Loucy (cell line): ENCODE measurements at regions not wholly inside any gene's neighbourhood (a gene's known extent, or its start where the extent isn't known, plus 50 kb on each side); places are given as distances from the start of the nearest gene placed in this dataset.

Source experiments
- H2AFZ ChIP-seq: fragments of 200-600 bp; sonication (generic); 2 replicates; pipeline ENCODE4 v1.6.0; 2016; ENCODE audit warnings: antibody characterized with exemption, mild to moderate bottlenecking, low read length, moderate library complexity
- H3F3A ChIP-seq: fragments of 200-600 bp; 2 replicates; pipeline ENCODE4 v1.6.0; 2016; ENCODE audit warnings: antibody characterized with exemption, low read depth, mild to moderate bottlenecking
- H3K27me3 ChIP-seq: fragments of 200-600 bp; sonication (generic); 2 replicates; pipeline ENCODE4 v1.6.1; 2014; ENCODE audit warnings: low read length, mild to moderate bottlenecking; ENCODE audit not compliant: insufficient read depth, poor library complexity, severe bottlenecking
- H3K36me3 ChIP-seq: fragments of 200-600 bp; sonication (generic); 2 replicates; pipeline ENCODE4 v1.6.1; 2016; ENCODE audit warnings: low read length; ENCODE audit not compliant: insufficient read depth
- H3K4me1 ChIP-seq: fragments of 200-600 bp; sonication (generic); 2 replicates; pipeline ENCODE4 v1.5.1; 2014; ENCODE audit warnings: low read length, mild to moderate bottlenecking; ENCODE audit not compliant: insufficient read depth, poor library complexity, severe bottlenecking
- H3K4me2 ChIP-seq: fragments of 200-600 bp; sonication (generic); 2 replicates; pipeline ENCODE4 v1.6.0; 2014; ENCODE audit warnings: antibody characterized with exemption, low read length, low read depth, mild to moderate bottlenecking; ENCODE audit not compliant: poor library complexity, severe bottlenecking
- H3K4me3 ChIP-seq: fragments of 200-600 bp; sonication (generic); 2 replicates; pipeline ENCODE4 v1.5.1; 2014; ENCODE audit warnings: low read length, mild to moderate bottlenecking, mixed read lengths; ENCODE audit not compliant: poor library complexity, severe bottlenecking
- H3K79me2 ChIP-seq: fragments of 200-600 bp; sonication (generic); 2 replicates; pipeline ENCODE4 v1.6.1; 2014; ENCODE audit warnings: low read length; ENCODE audit not compliant: insufficient read depth
- H3K9ac ChIP-seq: fragments of 200-600 bp; sonication (generic); 2 replicates; pipeline ENCODE4 v1.6.0; 2014; ENCODE audit warnings: mild to moderate bottlenecking, low read depth, low read length, moderate library complexity; ENCODE audit not compliant: poor library complexity, severe bottlenecking
- H3K9me2 ChIP-seq: fragments of 200-600 bp; sonication (generic); replicated peaks from 2 replicates; pipeline ENCODE4 v1.6.1; 2016; ENCODE audit warnings: low read depth, low read length, mixed read lengths
- H3K9me3 ChIP-seq: fragments of 200-600 bp; sonication (generic); 2 replicates; pipeline ENCODE4 v1.6.1; 2014; ENCODE audit warnings: mild to moderate bottlenecking, antibody characterized with exemption, low read length, low read depth; ENCODE audit not compliant: insufficient read depth
- H4K20me1 ChIP-seq: fragments of 200-600 bp; sonication (generic); 2 replicates; pipeline ENCODE4 v1.6.0; 2014; ENCODE audit warnings: antibody characterized with exemption, low read length, mild to moderate bottlenecking; ENCODE audit not compliant: insufficient read depth, poor library complexity, severe bottlenecking
- EZH2phosphoT487 ChIP-seq: fragments of 200-600 bp; IDR thresholded peaks from 2 replicates; pipeline ENCODE4 v1.6.1; 2018; ENCODE audit warnings: antibody characterized with exemption, mild to moderate bottlenecking, moderate library complexity, borderline replicate concordance
- TF ChIP-seq, protein P1 (sequence below): fragments of 200-600 bp; sonication (generic); conservative IDR thresholded peaks from 2 replicates; pipeline ENCODE4 v1.5.1; 2014; ENCODE audit warnings: mild to moderate bottlenecking, antibody characterized with exemption, low read length

- Histone ChIP-seq H3K9me3 (no peaks in the 10 kb centered on the region), H3K4me2 (no peak overlapping the region), H2AFZ (no peak overlapping the region), H3K27me3 (no peaks in the 10 kb centered on the region), H3K9ac (no peak overlapping the region), H4K20me1 (no peaks in the 10 kb centered on the region), H3F3A (0 out of 2 replicates have a peak, but pooled peaks cover 5% of the 10 kb centered on the region), H3K9me2 (no peaks in the 10 kb centered on the region), H3K4me3 (no peak overlapping the region), H3K36me3 (no peaks in the 10 kb centered on the region), H3K4me1 (peaks cover 25% of the 10 kb centered on the region), H3K79me2 (no peaks in the 10 kb centered on the region)
- no peak for TF ChIP-seq EZH2phosphoT487
- TF ChIP-seq, protein P1, sequence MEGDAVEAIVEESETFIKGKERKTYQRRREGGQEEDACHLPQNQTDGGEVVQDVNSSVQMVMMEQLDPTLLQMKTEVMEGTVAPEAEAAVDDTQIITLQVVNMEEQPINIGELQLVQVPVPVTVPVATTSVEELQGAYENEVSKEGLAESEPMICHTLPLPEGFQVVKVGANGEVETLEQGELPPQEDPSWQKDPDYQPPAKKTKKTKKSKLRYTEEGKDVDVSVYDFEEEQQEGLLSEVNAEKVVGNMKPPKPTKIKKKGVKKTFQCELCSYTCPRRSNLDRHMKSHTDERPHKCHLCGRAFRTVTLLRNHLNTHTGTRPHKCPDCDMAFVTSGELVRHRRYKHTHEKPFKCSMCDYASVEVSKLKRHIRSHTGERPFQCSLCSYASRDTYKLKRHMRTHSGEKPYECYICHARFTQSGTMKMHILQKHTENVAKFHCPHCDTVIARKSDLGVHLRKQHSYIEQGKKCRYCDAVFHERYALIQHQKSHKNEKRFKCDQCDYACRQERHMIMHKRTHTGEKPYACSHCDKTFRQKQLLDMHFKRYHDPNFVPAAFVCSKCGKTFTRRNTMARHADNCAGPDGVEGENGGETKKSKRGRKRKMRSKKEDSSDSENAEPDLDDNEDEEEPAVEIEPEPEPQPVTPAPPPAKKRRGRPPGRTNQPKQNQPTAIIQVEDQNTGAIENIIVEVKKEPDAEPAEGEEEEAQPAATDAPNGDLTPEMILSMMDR = no peak
These were observed 141.1 kb downstream of the PHETA1 start for GRCh38 chr12:111227476-111228420.

DNA sequence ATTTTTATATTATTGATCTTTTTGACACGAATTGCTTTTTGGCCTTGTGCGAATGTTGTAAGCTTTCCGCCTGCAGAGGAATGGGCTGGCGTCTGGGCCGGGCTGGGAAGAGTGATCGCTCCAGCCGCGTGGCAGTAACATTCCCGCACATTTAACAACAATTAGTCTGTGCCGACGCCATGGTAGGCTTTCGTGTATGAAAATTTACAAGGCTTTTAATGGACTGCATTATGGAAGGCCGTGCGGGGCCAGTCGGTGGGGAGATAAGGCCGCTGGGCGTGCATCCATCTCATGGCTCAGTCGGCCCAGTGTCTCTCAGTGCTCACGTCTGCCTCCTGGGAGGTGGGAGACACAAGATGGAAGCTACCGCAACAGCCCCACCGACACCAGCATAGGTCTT, 142.2 kb downstream of the PHETA1 start:
- H2AFZ ChIP-seq = no peak overlapping the region
- H4K20me1 ChIP-seq = no peaks in the 10 kb centered on the region
- no peak overlapping the region for H3K9ac ChIP-seq

GRCh38 chr12:111225307-111225706, 143.6 kb downstream of the PHETA1 start:
- Histone ChIP-seq H4K20me1 (no peaks in the 10 kb centered on the region), H3K27me3 (no peaks in the 10 kb centered on the region), H3K4me3 (peak overlapping the region; percentile 59), H3K36me3 (no peaks in the 10 kb centered on the region), H3K9me3 (no peaks in the 10 kb centered on the region), H3K9ac (peak overlapping the region; percentile 47), H3K9me2 (no peaks in the 10 kb centered on the region), H3F3A (peaks cover 14% of the 10 kb centered on the region; the same call in 1 of the 2 replicates), H2AFZ (no peak overlapping the region), H3K79me2 (no peaks in the 10 kb centered on the region), H3K4me1 (peaks cover 27% of the 10 kb centered on the region), H3K4me2 (peak overlapping the region; percentile 79)
- TF ChIP-seq, protein P1 = no peak
- TF ChIP-seq EZH2phosphoT487 = no peak

More for the DNA sequence above, 142.2 kb downstream of the PHETA1 start:
- Histone ChIP-seq H3K4me2 (no peak overlapping the region), H3K36me3 (no peaks in the 10 kb centered on the region), H3K27me3 (no peaks in the 10 kb centered on the region), H3K9me3 (no peaks in the 10 kb centered on the region), H3K79me2 (no peaks in the 10 kb centered on the region), H3K4me3 (no peak overlapping the region), H3K9me2 (no peaks in the 10 kb centered on the region), H3F3A (peaks cover 7% of the 10 kb centered on the region; the same call in 1 of the 2 replicates), H3K4me1 (peaks cover 28% of the 10 kb centered on the region)
- no peak for TF ChIP-seq EZH2phosphoT487
- TF ChIP-seq, protein P1 = no peak
